ENCODE measurements at regions not wholly inside any gene's neighbourhood (a gene's known extent, or its start where the extent isn't known, plus 50 kb on each side); places are given as distances from the start of the nearest gene placed in this dataset.
"Not testable (repeated sequence)": the region's sequence is repeated elsewhere in the genome, so short reads cannot be mapped to it uniquely, and the experiment has no call there.

DNA sequence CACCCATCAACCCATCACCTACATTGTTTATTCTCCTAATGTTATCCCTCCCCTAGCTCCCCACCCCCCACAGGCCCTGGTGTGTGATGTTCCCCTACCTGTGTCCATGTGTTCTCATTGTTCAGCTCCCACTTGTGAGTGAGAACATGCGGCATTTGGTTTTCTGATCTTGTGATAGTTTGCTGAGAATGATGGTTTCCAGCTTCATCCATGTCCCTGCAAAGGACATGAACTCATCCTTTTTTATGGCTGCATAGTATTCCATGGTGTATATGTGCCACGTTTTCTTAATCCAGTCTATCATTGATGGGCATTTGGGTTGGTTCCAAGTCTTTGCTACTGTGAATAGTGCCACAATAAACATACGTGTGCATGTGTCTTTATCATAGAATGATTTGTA is 118.1 kb upstream of the IER5L start:
- DNase-seq: not testable (repeated sequence)

DNA sequence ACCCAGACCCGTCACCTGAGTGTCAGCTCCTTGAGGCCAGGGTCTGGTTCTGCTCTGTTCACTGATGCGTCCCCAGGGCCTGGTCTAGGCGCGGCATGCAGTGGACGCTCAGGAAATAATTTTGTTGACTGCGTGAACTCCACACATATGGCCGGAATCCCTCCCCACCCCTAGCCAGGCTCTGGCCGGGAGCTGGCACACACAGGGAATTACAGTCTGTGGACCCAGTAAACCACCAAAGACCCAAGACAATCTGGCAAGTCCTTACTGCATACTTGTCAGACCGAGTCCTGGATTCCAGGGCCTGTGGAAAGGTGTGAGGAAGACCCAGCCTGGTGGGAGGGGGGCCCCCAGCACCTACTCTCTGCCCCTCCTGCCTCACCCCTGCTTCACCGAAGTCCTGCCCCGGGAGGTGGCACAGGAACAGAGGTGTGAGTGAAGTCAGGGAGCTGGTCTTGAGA is 113.0 kb upstream of the IER5L start:
- no peak for DNase-seq

- DNase-seq: no peak
Observed at GRCh38 chr9:129290606-129291005, 112.5 kb upstream of the IER5L start.

DNA sequence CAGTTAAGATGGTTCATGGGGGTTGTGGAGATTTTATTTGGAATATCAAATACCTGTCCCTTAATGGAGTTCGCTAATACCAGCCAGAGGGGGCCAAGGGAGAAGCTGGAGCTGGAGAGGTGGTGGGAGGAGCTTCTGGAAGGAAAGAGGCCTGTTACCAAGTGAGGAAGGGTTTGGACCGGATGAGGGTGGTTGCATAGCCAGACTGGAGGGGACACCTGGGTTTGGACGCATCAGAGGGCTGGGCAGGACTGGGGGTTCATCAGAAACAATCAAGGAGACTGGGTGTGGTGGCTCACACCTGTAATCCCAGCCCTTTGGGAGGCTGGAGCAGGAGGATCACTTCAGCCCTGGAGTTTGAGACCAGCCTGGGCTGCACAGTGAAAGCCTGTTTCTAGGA is 111.8 kb upstream of the IER5L start:
- DNase-seq: no peak

- no peak for DNase-seq
Observed at GRCh38 chr9:129289131-129289731, 111.2 kb upstream of the IER5L start.

GRCh38 chr9:129287619-129288305 is 109.7 kb upstream of the IER5L start:
- no peak for DNase-seq

- no peak for DNase-seq
Observed at GRCh38 chr9:129285979-129286772, 108.1 kb upstream of the IER5L start.

- no peak for DNase-seq
Observed at GRCh38 chr9:129285382-129285781, 107.3 kb upstream of the IER5L start.

- no peak for DNase-seq
Observed at GRCh38 chr9:129284607-129285291, 106.7 kb upstream of the IER5L start.

- DNase-seq: no peak
Observed at GRCh38 chr9:129283705-129284606, 105.9 kb upstream of the IER5L start.

GRCh38 chr9:129283291-129283691 is 105.2 kb upstream of the IER5L start:
- DNase-seq: no peak

GRCh38 chr9:129282731-129283211 is 104.7 kb upstream of the IER5L start:
- no peak for DNase-seq

DNA sequence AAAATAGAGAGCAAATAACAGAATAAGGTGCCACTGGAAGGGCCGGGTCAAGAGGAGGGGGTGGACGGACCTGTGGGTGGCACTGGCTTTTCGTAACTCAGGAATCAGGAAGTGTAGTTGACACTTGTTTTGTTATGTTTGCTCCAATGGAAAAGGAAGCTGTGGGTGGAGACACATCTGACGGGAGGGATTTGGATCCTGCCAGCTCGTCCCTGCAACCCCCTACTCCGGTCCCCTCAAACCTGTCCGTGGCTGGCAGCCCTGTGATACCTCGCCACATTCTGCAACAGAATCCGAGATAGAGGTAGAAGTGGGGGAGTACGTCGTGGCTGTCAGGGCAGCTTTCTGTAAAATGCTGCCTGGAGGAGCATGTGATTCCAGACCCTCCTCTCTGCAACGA is 104.2 kb upstream of the IER5L start:
- no peak for DNase-seq

DNA sequence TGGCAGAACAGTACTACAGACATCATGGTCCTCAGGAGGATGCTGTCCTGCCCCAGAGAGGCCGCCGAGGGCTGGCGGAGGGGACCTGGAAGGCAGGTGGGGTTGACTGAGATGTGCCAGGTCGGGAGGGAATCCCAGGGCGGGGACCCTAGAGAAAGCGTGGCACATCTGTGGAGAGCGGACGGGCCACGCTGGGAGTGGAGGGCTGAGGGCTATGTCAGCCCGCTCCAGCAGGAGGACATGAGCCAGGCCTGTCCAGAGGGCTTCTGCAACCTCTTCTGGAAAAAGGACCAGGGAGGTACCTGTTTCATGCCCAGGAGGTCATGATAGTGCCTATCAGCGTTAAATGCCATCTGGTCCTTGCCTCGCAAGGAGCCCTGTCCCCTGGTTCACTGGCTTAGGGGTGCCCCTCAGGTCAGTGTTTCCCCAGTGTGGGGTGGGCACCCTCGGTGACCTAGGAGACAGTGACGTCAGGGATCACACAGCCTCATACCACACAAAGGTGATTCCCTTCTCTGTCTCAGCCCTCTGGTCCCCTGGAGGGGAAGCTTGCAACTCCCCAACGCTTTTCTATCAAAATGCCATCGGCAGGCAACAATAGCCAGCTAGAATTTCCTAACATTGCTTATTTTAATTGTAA is 103.6 kb upstream of the IER5L start:
- DNase-seq: no peak

GRCh38 chr9:129280623-129281271 is 102.7 kb upstream of the IER5L start:
- no peak for DNase-seq

GRCh38 chr9:129280236-129280622 is 102.2 kb upstream of the IER5L start:
- DNase-seq: no peak

DNA sequence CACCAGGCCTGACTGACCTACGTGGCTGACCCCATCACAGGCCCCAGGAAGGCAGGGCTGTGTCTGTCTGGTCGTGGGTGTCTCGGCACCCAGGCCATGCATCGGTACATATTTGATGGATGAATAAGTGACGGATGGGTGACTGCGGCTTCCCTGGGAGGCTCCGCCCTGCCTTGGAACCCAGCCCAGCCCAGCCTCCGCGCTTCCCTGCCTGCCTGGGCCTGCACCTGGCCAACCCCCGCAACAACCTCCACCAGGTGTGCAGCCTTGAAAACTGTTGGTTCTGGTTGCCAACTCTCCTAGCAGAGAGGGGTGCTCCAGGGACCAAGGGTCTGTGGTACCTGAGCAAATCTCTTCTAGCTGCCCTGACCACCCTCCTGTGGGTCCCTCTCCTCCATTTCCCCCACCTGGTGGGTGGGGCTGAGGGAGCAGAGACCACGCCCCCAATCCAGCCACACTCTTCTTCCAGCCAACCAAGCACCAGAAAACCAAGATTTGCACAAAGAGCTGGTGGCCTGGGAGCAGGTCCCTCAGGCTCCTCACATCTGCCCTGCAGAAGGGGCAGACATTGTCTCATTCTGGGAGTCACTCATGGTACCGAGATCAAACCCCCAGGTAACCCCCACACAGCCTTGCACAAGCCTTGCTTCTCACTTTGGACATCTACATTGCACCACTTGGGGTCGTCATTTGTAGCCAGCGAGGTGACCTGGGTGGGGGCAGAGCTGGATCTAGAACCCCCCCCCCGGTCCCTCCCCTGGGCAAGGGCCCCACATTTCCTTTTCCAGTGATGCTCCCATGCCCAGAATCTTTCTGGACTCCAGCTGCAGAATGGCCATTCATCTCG is 100.6 kb upstream of the IER5L start:
- DNase-seq: no peak

GRCh38 chr9:129276486-129277230 is 98.6 kb upstream of the IER5L start:
- DNase-seq: no peak

DNA sequence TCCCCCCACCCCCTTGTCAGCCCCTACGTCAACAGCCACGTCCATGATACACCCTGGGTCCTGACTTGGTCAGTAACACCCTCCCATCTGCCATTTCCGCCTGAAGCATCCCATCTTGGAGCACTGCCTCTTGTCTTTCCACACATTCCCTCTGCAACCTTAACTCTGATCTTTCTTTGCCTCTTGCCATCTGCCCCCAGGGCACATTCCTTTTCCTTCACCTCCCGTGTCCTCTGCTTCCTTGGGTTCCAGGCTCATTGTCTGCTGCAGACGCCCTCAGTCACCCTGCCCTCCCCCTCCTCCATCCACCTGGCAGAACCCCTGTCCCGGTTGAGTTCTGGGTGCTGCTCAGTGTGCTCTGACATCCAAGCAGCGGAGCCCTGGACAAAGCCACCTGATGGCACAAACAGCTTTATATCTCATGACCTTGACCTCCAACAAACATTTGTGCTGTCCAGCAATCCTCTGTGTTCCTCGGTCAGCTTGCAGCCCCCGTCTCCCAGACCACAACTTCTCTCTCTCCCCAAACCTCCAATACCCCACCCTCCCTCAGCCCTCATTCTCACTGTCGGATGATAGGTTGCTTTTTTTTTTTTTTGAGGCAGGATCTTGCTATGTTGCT is 97.7 kb upstream of the IER5L start:
- no peak for DNase-seq

All from hematopoietic multipotent progenitor cell treated with erythropoietin and hydrocortisone succinate and interleukin-3 and kit ligand, for 8 days (in vitro differentiated cells).